B cell (primary cell): ENCODE measurements at regions not wholly inside any gene's neighbourhood (a gene's known extent, or its start where the extent isn't known, plus 50 kb on each side); places are given as distances from the start of the nearest gene placed in this dataset.

Source experiments
- ATAC-seq: fragments of 200-7000 bp; cut with Tn5 transposase; one replicate; pipeline ENCODE4 v1.10.0; 2021; ENCODE audit warnings: low read depth, mild to moderate bottlenecking, moderate number of reproducible peaks, moderate library complexity
- CTCF ChIA-PET: fragments of 350-600 bp; sonication (Branson Sonifier 250); formaldehyde crosslinking; loops from one replicate; lab custom pipeline; 2021; ENCODE audit warnings: antibody characterized with exemption, inconsistent platforms; lab: Charles Lee
- POLR2A ChIA-PET: fragments of 350-600 bp; sonication (Branson Sonifier 250); formaldehyde crosslinking; loops from one replicate; lab custom pipeline; 2021; ENCODE audit warnings: antibody characterized with exemption; lab: Charles Lee
- DNase-seq: peaks from one replicate; pipeline ENCODE4 v3.0.0; 2013
- H2AFZ ChIP-seq: 2 replicates; pipeline ENCODE4 v1.6.1; 2012; ENCODE audit warnings: mild to moderate bottlenecking, low read depth, low read length; ENCODE audit not compliant: insufficient read depth, poor library complexity, severe bottlenecking
- H3K27ac ChIP-seq, 2 donors: 1 replicate in 1 of 2; 2 replicates in 1 of 2; pipeline ENCODE4 v1.5.1; 2012 to 2013; ENCODE audit warnings: low read length in 2 of 2, mild to moderate bottlenecking in 2 of 2, moderate library complexity in 1 of 2
- H3K27me3 ChIP-seq, 4 experiments: fragments of 200-600 bp in 1 of 4; sonication (generic) in 1 of 4; replicated peaks in 1 of 4; 1 replicate in 2 of 4; 2 replicates in 2 of 4; pipeline versions ENCODE4 v1.6.1 to v1.7.0; 2013 to 2016; ENCODE audit warnings: low read length in 3 of 4, mild to moderate bottlenecking in 2 of 4, mixed read lengths in 1 of 4, moderate library complexity in 1 of 4; ENCODE audit not compliant: insufficient read depth in 4 of 4, control insufficient read depth in 3 of 4; ENCODE audit errors: control extremely low read depth in 1 of 4
- H3K36me3 ChIP-seq, 2 experiments: replicated peaks in 1 of 2; 1 replicate in 1 of 2; 2 replicates in 1 of 2; pipeline versions ENCODE4 v1.6.1 to v1.7.1; 2013; ENCODE audit warnings: low read length in 1 of 2; ENCODE audit not compliant: insufficient read depth in 2 of 2, control insufficient read depth in 1 of 2; ENCODE audit errors: control extremely low read depth in 1 of 2, extremely low read depth in 1 of 2
- H3K4me1 ChIP-seq, 2 donors: fragments of 200-600 bp in 1 of 2; sonication (generic) in 1 of 2; 1 replicate in 1 of 2; 2 replicates in 1 of 2; pipeline versions ENCODE4 v1.5.1 to v1.6.1; 2013 to 2017; ENCODE audit warnings: low read length in 2 of 2; ENCODE audit not compliant: control insufficient read depth in 2 of 2, insufficient read depth in 2 of 2
- H3K4me2 ChIP-seq: replicated peaks from 2 replicates; pipeline ENCODE3; 2012; ENCODE audit warnings: mild to moderate bottlenecking, low read depth, low read length; ENCODE audit not compliant: poor library complexity, severe bottlenecking
- H3K4me3 ChIP-seq, 5 experiments: fragments of 200-600 bp in 1 of 5; sonication (generic) in 1 of 5; 1 replicate in 3 of 5; 2 replicates in 2 of 5; pipeline versions ENCODE4 v1.5.1 to v1.7.0; 2011 to 2016; ENCODE audit warnings: low read length in 4 of 5, mild to moderate bottlenecking in 4 of 5, low read depth in 2 of 5, control low read depth in 1 of 5, moderate library complexity in 1 of 5; ENCODE audit not compliant: insufficient read depth in 1 of 5; ENCODE audit errors: control extremely low read depth in 1 of 5, extremely low read depth in 1 of 5
- H3K79me2 ChIP-seq: fragments of 200-600 bp; sonication (generic); one replicate; pipeline ENCODE4 v1.6.0; 2016; ENCODE audit warnings: low read length; ENCODE audit not compliant: control insufficient read depth, insufficient read depth
- H3K9ac ChIP-seq: fragments of 200-600 bp; sonication (generic); 2 replicates; pipeline ENCODE4 v1.6.1; 2017; ENCODE audit warnings: mild to moderate bottlenecking, low read length, moderate library complexity
- H3K9me3 ChIP-seq, 3 donors: one replicate each; pipeline versions ENCODE4 v1.6.1 to v1.7.1; 2013; ENCODE audit warnings: low read length in 2 of 3; ENCODE audit not compliant: control insufficient read depth in 2 of 3, insufficient read depth in 1 of 3; ENCODE audit errors: control extremely low read depth in 1 of 3
- H4K20me1 ChIP-seq: 2 replicates; pipeline ENCODE4 v1.6.0; 2012; ENCODE audit warnings: mild to moderate bottlenecking, low read length; ENCODE audit not compliant: insufficient read depth, control insufficient read depth, poor library complexity, severe bottlenecking
- H3K27ac Mint-ChIP-seq: one replicate; pipeline ENCODE4 v1.8.0; 2021; ENCODE audit warnings: mixed read lengths
- H3K27me3 Mint-ChIP-seq: one replicate; pipeline ENCODE4 v1.8.0; 2021; ENCODE audit warnings: mixed read lengths
- H3K4me1 Mint-ChIP-seq: one replicate; pipeline ENCODE4 v1.8.0; 2021; ENCODE audit warnings: mixed read lengths
- H3K4me3 Mint-ChIP-seq: one replicate; pipeline ENCODE4 v1.8.0; 2021; ENCODE audit warnings: mixed read lengths
- H3K9me3 Mint-ChIP-seq: one replicate; pipeline ENCODE4 v1.8.0; 2022; ENCODE audit warnings: mixed read lengths; ENCODE audit not compliant: insufficient read depth
- EZH2 ChIP-seq: IDR thresholded peaks from 2 replicates; pipeline ENCODE4 v1.6.1; 2012; ENCODE audit warnings: borderline replicate concordance, low read depth, mild to moderate bottlenecking, moderate library complexity, low read length; ENCODE audit not compliant: insufficient read depth, poor library complexity, severe bottlenecking
- WGBS: methylation state at CpG from one replicate; pipeline ENCODE4 v1.1.5; 2013; ENCODE audit warnings: missing lambda C conversion rate; ENCODE audit not compliant: insufficient coverage; 5-methylcytosine and 5-hydroxymethylcytosine counted together
- intact Hi-C: fragments of 100-400 bp; cut with micrococcal nuclease; formaldehyde crosslinking; loops from one replicate; pipeline ENCODE4 v1.10.0; 2022
- TF ChIP-seq, protein P1 (sequence below): fragments of 200-600 bp; IDR thresholded peaks from one replicate; pipeline ENCODE4 v1.8.0; 2022; ENCODE audit warnings: antibody characterized with exemption, mild to moderate bottlenecking

DNA sequence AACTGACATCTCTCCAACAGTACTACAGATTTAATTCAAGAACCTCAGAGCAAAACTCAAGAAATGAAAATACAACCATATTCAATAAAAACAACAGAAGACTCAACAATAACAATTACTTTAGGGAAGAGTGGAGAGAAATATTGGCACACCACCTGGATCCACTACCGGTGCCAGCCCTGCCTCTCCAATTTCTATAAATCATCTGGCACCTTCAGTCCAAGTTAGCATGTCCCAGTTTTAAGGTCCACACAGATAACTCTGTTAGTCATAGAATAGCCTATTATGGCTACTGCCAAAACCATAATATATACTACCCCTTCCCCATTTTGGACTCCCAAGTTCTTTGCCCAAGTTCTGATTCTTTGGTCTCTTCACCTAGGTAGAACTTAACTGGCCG lies 69.9 kb upstream of the PSMA6 start:
- no peak overlapping the region for H3K4me3 Mint-ChIP-seq
- TF ChIP-seq, protein P1, sequence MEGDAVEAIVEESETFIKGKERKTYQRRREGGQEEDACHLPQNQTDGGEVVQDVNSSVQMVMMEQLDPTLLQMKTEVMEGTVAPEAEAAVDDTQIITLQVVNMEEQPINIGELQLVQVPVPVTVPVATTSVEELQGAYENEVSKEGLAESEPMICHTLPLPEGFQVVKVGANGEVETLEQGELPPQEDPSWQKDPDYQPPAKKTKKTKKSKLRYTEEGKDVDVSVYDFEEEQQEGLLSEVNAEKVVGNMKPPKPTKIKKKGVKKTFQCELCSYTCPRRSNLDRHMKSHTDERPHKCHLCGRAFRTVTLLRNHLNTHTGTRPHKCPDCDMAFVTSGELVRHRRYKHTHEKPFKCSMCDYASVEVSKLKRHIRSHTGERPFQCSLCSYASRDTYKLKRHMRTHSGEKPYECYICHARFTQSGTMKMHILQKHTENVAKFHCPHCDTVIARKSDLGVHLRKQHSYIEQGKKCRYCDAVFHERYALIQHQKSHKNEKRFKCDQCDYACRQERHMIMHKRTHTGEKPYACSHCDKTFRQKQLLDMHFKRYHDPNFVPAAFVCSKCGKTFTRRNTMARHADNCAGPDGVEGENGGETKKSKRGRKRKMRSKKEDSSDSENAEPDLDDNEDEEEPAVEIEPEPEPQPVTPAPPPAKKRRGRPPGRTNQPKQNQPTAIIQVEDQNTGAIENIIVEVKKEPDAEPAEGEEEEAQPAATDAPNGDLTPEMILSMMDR = no peak
- no peak for TF ChIP-seq EZH2
- no peaks in the 10 kb centered on the region for H4K20me1 ChIP-seq
- no peak overlapping the region for H3K27ac Mint-ChIP-seq
- H3K4me1 Mint-ChIP-seq = no peaks in the 10 kb centered on the region
- DNase-seq (no peak), ATAC-seq (no peak)
- no peaks in the 10 kb centered on the region for H3K36me3 ChIP-seq
- 100% methylated on average over 1 of the region's 2 CpGs for WGBS
- intact Hi-C loops = no loop called here
- no peak overlapping the region for H2AFZ ChIP-seq
- CTCF ChIA-PET = no interaction called here
- H3K9me3 ChIP-seq = no peaks in the 10 kb centered on the region
- no peak overlapping the region for H3K4me2 ChIP-seq
- POLR2A ChIA-PET = no interaction called here
- H3K4me3 ChIP-seq = no peak overlapping the region
- H3K9me3 Mint-ChIP-seq = no peaks in the 10 kb centered on the region
- H3K27ac ChIP-seq = no peak overlapping the region
- H3K9ac ChIP-seq = no peak overlapping the region
- H3K27me3 Mint-ChIP-seq = no peaks in the 10 kb centered on the region
- H3K4me1 ChIP-seq = no peaks in the 10 kb centered on the region
- no peaks in the 10 kb centered on the region for H3K79me2 ChIP-seq
- H3K27me3 ChIP-seq = no peaks in the 10 kb centered on the region

DNA sequence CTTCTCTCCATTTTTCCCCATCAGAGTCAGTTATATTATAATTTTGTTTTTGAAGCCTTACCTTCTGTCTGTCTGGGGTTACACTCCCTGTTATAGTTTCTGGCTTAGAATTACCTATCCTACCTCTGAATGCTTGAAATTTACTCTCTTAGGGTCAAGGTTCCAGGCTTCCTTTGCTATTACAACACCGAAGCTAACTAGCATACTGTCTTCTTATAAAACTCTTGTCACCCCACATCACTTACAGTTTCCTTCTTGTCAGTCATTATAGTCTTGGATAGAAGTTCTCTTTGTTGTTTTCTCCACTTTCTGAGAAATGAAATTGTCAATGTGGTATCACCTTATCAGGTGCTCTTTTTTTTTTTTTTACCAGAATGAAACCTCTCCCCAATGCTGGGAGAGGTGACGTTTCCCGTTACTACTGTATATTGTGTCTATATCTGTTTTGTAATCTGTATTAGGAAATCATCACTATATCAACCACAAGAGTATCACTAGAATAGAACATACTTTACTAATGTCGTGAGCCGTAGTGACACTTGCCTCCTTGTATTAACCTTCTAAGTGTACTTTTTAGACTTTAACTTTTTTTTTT lies 69.2 kb upstream of the PSMA6 start:
- no peak overlapping the region for H3K27ac ChIP-seq
- no peak overlapping the region for H3K4me2 ChIP-seq
- H3K4me1 ChIP-seq = no peaks in the 10 kb centered on the region
- ChIA-PET CTCF (interaction anchor here (0.7 kb wide), 1 partner anchor 464 kb away, joined by 5 read pairs; no protein-coding TSS in a partner anchor), POLR2A (no interaction called here)
- Mint-ChIP-seq H3K4me3 (no peak overlapping the region), H3K27me3 (no peaks in the 10 kb centered on the region), H3K27ac (no peak overlapping the region), H3K9me3 (no peaks in the 10 kb centered on the region), H3K4me1 (no peaks in the 10 kb centered on the region)
- H3K9me3 ChIP-seq = no peaks in the 10 kb centered on the region
- no peaks in the 10 kb centered on the region for H3K36me3 ChIP-seq
- no peak overlapping the region for H3K4me3 ChIP-seq
- ATAC-seq = no peak
- intact Hi-C loops = no loop called here
- no peaks in the 10 kb centered on the region for H4K20me1 ChIP-seq
- WGBS = no CpG with 5 or more reads among the region's 5 CpGs
- no peaks in the 10 kb centered on the region for H3K27me3 ChIP-seq
- H3K9ac ChIP-seq = no peak overlapping the region
- no peak overlapping the region for H2AFZ ChIP-seq
- no peak for DNase-seq
- H3K79me2 ChIP-seq = no peaks in the 10 kb centered on the region
- no peak for TF ChIP-seq EZH2
- TF ChIP-seq, protein P1 = no peak
